HG03342 (cell line): ENCODE measurements at regions not wholly inside any gene's neighbourhood (a gene's known extent, or its start where the extent isn't known, plus 50 kb on each side); places are given as distances from the start of the nearest gene placed in this dataset.

Experiments
- ATAC-seq: cut with Tn5 transposase; IDR thresholded peaks from one replicate; pipeline ENCODE4 v1.9.1; 2021; ENCODE audit warnings: mild to moderate bottlenecking, moderate library complexity; ENCODE audit not compliant: unreplicated experiment

GRCh38 chr7:114853189-114853588 lies 68.7 kb upstream of the MDFIC start:
- no peak for ATAC-seq

- ATAC-seq, result no peak
These were observed 67.5 kb upstream of the MDFIC start for GRCh38 chr7:114854369-114854768.

GRCh38 chr7:114856625-114857024 lies 65.3 kb upstream of the MDFIC start:
- no peak for ATAC-seq

- no peak for ATAC-seq
These were observed 64.3 kb upstream of the MDFIC start for GRCh38 chr7:114857605-114858004.

- no peak for ATAC-seq
These were observed 62.4 kb upstream of the MDFIC start for GRCh38 chr7:114859477-114859876.

- ATAC-seq, result no peak
These were observed 61.7 kb upstream of the MDFIC start for GRCh38 chr7:114860206-114860605.

- ATAC-seq, result no peak
These were observed 59.5 kb upstream of the MDFIC start for GRCh38 chr7:114862406-114862805.

- ATAC-seq, result no peak
These were observed 57.6 kb upstream of the MDFIC start for GRCh38 chr7:114864278-114864677.

GRCh38 chr7:114865564-114865963 lies 56.3 kb upstream of the MDFIC start:
- peak; percentile 88 for ATAC-seq
